HG02885 (cell line): ENCODE measurements at regions not wholly inside any gene's neighbourhood (a gene's known extent, or its start where the extent isn't known, plus 50 kb on each side); places are given as distances from the start of the nearest gene placed in this dataset.

Source experiments
- ATAC-seq: cut with Tn5 transposase; IDR thresholded peaks from one replicate; pipeline ENCODE4 v1.9.1; 2021; ENCODE audit warnings: mild to moderate bottlenecking; ENCODE audit not compliant: unreplicated experiment, poor library complexity

- no peak for ATAC-seq
These were observed 59.1 kb upstream of the RRP15 start for GRCh38 chr1:218226005-218226404.
